Superior temporal gyrus (tissue), 1 donor: ENCODE measurements at regions not wholly inside any gene's neighbourhood (a gene's known extent, or its start where the extent isn't known, plus 50 kb on each side); places are given as distances from the start of the nearest gene placed in this dataset.
"Not testable (repeated sequence)": the region's sequence is repeated elsewhere in the genome, so short reads cannot be mapped to it uniquely, and the experiment has no call there.

Source experiments
- DNase-seq: peaks from one replicate; pipeline ENCODE4 v3.0.0-alpha.2; 2016; ENCODE audit errors: extremely low spot score

- DNase-seq: no peak
Observed at GRCh38 chr10:130967161-130967560, 344.4 kb downstream of the TCERG1L start.

- DNase-seq: no peak
Observed at GRCh38 chr10:130967784-130968183, 343.7 kb downstream of the TCERG1L start.

GRCh38 chr10:130968511-130968910 is 343.0 kb downstream of the TCERG1L start:
- DNase-seq: no peak

- DNase-seq: no peak
Observed at GRCh38 chr10:130968964-130969363, 342.6 kb downstream of the TCERG1L start.

GRCh38 chr10:130969700-130970099 is 341.8 kb downstream of the TCERG1L start:
- DNase-seq: no peak

- no peak for DNase-seq
Observed at GRCh38 chr10:130970341-130971122, 341.0 kb downstream of the TCERG1L start.

- no peak for DNase-seq
Observed at GRCh38 chr10:130971123-130971435, 340.4 kb downstream of the TCERG1L start.

GRCh38 chr10:130973127-130973839 is 338.2 kb downstream of the TCERG1L start:
- no peak for DNase-seq

- no peak for DNase-seq
Observed at GRCh38 chr10:130974166-130974565, 337.4 kb downstream of the TCERG1L start.

- DNase-seq: not testable (repeated sequence)
Observed at GRCh38 chr10:130975351-130975750, 336.2 kb downstream of the TCERG1L start.

- no peak for DNase-seq
Observed at GRCh38 chr10:130982802-130983201, 328.7 kb downstream of the TCERG1L start.

GRCh38 chr10:130983749-130984148 is 327.8 kb downstream of the TCERG1L start:
- DNase-seq: no peak

GRCh38 chr10:130984686-130985085 is 326.8 kb downstream of the TCERG1L start:
- DNase-seq: no peak

- no peak for DNase-seq
Observed at GRCh38 chr10:130985158-130985753, 326.3 kb downstream of the TCERG1L start.

- no peak for DNase-seq
Observed at GRCh38 chr10:130986846-130987245, 324.7 kb downstream of the TCERG1L start.

- DNase-seq: no peak
Observed at GRCh38 chr10:130987401-130987800, 324.1 kb downstream of the TCERG1L start.

GRCh38 chr10:130989670-130990232 is 321.8 kb downstream of the TCERG1L start:
- no peak for DNase-seq

GRCh38 chr10:130990486-130990885 is 321.0 kb downstream of the TCERG1L start:
- DNase-seq: no peak

GRCh38 chr10:130992802-130993523 is 318.6 kb downstream of the TCERG1L start:
- DNase-seq: no peak

GRCh38 chr10:130993612-130994011 is 317.9 kb downstream of the TCERG1L start:
- DNase-seq: no peak

- DNase-seq: no peak
Observed at GRCh38 chr10:130994191-130994590, 317.3 kb downstream of the TCERG1L start.

- DNase-seq: no peak
Observed at GRCh38 chr10:130994845-130995244, 316.7 kb downstream of the TCERG1L start.
